SK-N-SH (cell line): ENCODE measurements at regions not wholly inside any gene's neighbourhood (a gene's known extent, or its start where the extent isn't known, plus 50 kb on each side); places are given as distances from the start of the nearest gene placed in this dataset.

Experiments used
- CTCF ChIA-PET: fragments of 300-600, 350-600 bp; formaldehyde crosslinking; extraction: SDS; loops from one replicate; lab custom pipeline; 2021; lab: Yijun Ruan, JAX
- POLR2A ChIA-PET: fragments of 350-600 bp; sonication (Branson Sonifier 250); formaldehyde crosslinking; extraction: SDS; loops from one replicate; lab custom pipeline; 2020; ENCODE audit warnings: antibody characterized with exemption, inconsistent platforms; lab: Yijun Ruan, JAX
- DNase-seq: peaks from one replicate; pipeline ENCODE4 v3.0.0; 2012
- H2AFZ ChIP-seq: fragments of 200-600 bp; sonication (generic); 2 replicates; pipeline ENCODE4 v1.8.1; 2016; ENCODE audit warnings: antibody characterized with exemption, mild to moderate bottlenecking, low read depth
- H3F3A ChIP-seq: fragments of 200-600 bp; sonication (generic); replicated peaks from 2 replicates; pipeline ENCODE3; 2016; ENCODE audit warnings: antibody characterized with exemption, mild to moderate bottlenecking; ENCODE audit not compliant: insufficient read depth
- H3K27ac ChIP-seq, 2 experiments: fragments of 200-500 bp in 1 of 2; fragments of 200-600 bp in 1 of 2; sonication (Bioruptor generic) in 1 of 2; sonication (generic), shearing (Covaris generic) in 1 of 2; 2 replicates each; pipeline versions ENCODE4 v1.5.1 to v1.6.1; 2014 to 2016; ENCODE audit warnings: low read depth in 2 of 2, inconsistent platforms in 1 of 2, low read length in 1 of 2, mild to moderate bottlenecking in 1 of 2, mixed read lengths in 1 of 2
- H3K27me3 ChIP-seq: fragments of 200-600 bp; sonication (generic), shearing (Covaris generic); 2 replicates; pipeline ENCODE4 v1.6.1; 2016; ENCODE audit warnings: mixed run types; ENCODE audit not compliant: insufficient read depth
- H3K36me3 ChIP-seq, 2 experiments: fragments of 200-500 bp in 1 of 2; fragments of 200-600 bp in 1 of 2; sonication (Bioruptor generic) in 1 of 2; sonication (generic) in 1 of 2; replicated peaks in 1 of 2; 2 replicates each; pipeline versions ENCODE3 to v1.5.1; 2014 to 2016; ENCODE audit warnings: low read length in 1 of 2, mild to moderate bottlenecking in 1 of 2; ENCODE audit not compliant: insufficient read depth in 2 of 2, control insufficient read depth in 1 of 2
- H3K4me1 ChIP-seq, 2 experiments: fragments of 200-500 bp in 1 of 2; fragments of 200-600 bp in 1 of 2; sonication (Bioruptor generic) in 1 of 2; sonication (generic), shearing (Covaris generic) in 1 of 2; 2 replicates each; pipeline versions ENCODE4 v1.5.1 to v1.6.1; 2014 to 2016; ENCODE audit warnings: low read depth in 1 of 2, low read length in 1 of 2, mixed run types in 1 of 2; ENCODE audit not compliant: insufficient read depth in 2 of 2, control insufficient read depth in 1 of 2
- H3K4me2 ChIP-seq: fragments of 200-600 bp; sonication (generic), shearing (Covaris generic); 2 replicates; pipeline ENCODE4 v1.6.1; 2017; ENCODE audit warnings: mixed run types
- H3K4me3 ChIP-seq, 2 experiments: fragments of 200-500 bp in 1 of 2; fragments of 200-600 bp in 1 of 2; sonication (Bioruptor generic) in 1 of 2; sonication (generic), shearing (Covaris generic) in 1 of 2; 2 replicates each; pipeline versions ENCODE4 v1.5.1 to v1.8.1; 2014 to 2016; ENCODE audit warnings: low read depth in 2 of 2, inconsistent platforms in 1 of 2, low read length in 1 of 2, mild to moderate bottlenecking in 1 of 2, mixed read lengths in 1 of 2, moderate library complexity in 1 of 2
- H3K79me2 ChIP-seq: fragments of 200-600 bp; sonication (generic); 2 replicates; pipeline ENCODE4 v1.8.1; 2017; ENCODE audit warnings: mild to moderate bottlenecking; ENCODE audit not compliant: insufficient read depth
- H3K9ac ChIP-seq: fragments of 200-600 bp; sonication (generic); 2 replicates; pipeline ENCODE4 v1.6.1; 2017; ENCODE audit warnings: mixed run types
- H3K9me2 ChIP-seq: fragments of 200-600 bp; sonication (generic); 2 replicates; pipeline ENCODE4 v1.6.1; 2017; ENCODE audit warnings: mixed run types
- H3K9me3 ChIP-seq: fragments of 200-600 bp; sonication (generic); 2 replicates; pipeline ENCODE4 v1.6.1; 2017; ENCODE audit warnings: mixed run types, mild to moderate bottlenecking, moderate library complexity
- H4K20me1 ChIP-seq: fragments of 200-600 bp; sonication (generic); 2 replicates; pipeline ENCODE4 v1.6.1; 2017; ENCODE audit warnings: mild to moderate bottlenecking, mixed run types; ENCODE audit not compliant: insufficient read depth
- ELF1 ChIP-seq: IDR thresholded peaks from 2 replicates; pipeline ENCODE4 v1.4.0; 2012
- EP300 ChIP-seq, 2 experiments: IDR thresholded peaks; 2 replicates each; pipeline versions ENCODE4 v1.4.0 to v1.6.1; 2012; ENCODE audit warnings: borderline replicate concordance in 1 of 2, low read depth in 1 of 2, low read length in 1 of 2
- FOSL2 ChIP-seq: IDR thresholded peaks from 2 replicates; pipeline ENCODE4 v1.4.0; 2012; ENCODE audit warnings: low read depth, mild to moderate bottlenecking, moderate library complexity, borderline replicate concordance
- FOXJ3 ChIP-seq: sonication (generic); formaldehyde crosslinking; IDR thresholded peaks from 2 replicates; pipeline ENCODE4 v1.5.1; 2020; ENCODE audit warnings: mild to moderate bottlenecking, missing genetic modification reagents
- FOXM1 ChIP-seq: IDR thresholded peaks from 2 replicates; pipeline ENCODE4 v1.4.0; 2012; ENCODE audit warnings: low read depth, mild to moderate bottlenecking
- GATA2 ChIP-seq: sonication (generic); formaldehyde crosslinking; IDR thresholded peaks from 2 replicates; pipeline ENCODE4 v1.5.0; 2020; ENCODE audit warnings: mild to moderate bottlenecking, missing genetic modification reagents
- JUND ChIP-seq: IDR thresholded peaks from 2 replicates; pipeline ENCODE4 v1.4.0; 2012
- MEF2A ChIP-seq: IDR thresholded peaks from 2 replicates; pipeline ENCODE4 v1.4.0; 2012; ENCODE audit warnings: low read depth, borderline replicate concordance
- NFIC ChIP-seq: IDR thresholded peaks from 2 replicates; pipeline ENCODE4 v1.4.0; 2012; ENCODE audit warnings: borderline replicate concordance
- POLR2AphosphoS5 ChIP-seq: IDR thresholded peaks from 2 replicates; pipeline ENCODE4 v1.6.1; 2012; ENCODE audit warnings: low read depth, low read length
- RFX5 ChIP-seq: IDR thresholded peaks from 2 replicates; pipeline ENCODE4 v1.6.1; 2012; ENCODE audit warnings: mild to moderate bottlenecking, improper control_type of control experiment, low read length
- RXRA ChIP-seq: IDR thresholded peaks from 2 replicates; pipeline ENCODE4 v1.4.0; 2012; ENCODE audit warnings: low read depth, mild to moderate bottlenecking, borderline replicate concordance
- SIN3A ChIP-seq: IDR thresholded peaks from 2 replicates; pipeline ENCODE4 v1.6.1; 2012; ENCODE audit warnings: low read depth, mild to moderate bottlenecking, low read length, moderate library complexity, borderline replicate concordance
- TCF12 ChIP-seq: IDR thresholded peaks from 2 replicates; pipeline ENCODE4 v1.4.0; 2012
- TEAD4 ChIP-seq: IDR thresholded peaks from 2 replicates; pipeline ENCODE4 v1.4.0; 2012; ENCODE audit warnings: mild to moderate bottlenecking, borderline replicate concordance; ENCODE audit not compliant: insufficient read depth
- WGBS: methylation state at CpG from one replicate; pipeline ENCODE4 v1.1.6; 2017; ENCODE audit warnings: low lambda C conversion rate; 5-methylcytosine and 5-hydroxymethylcytosine counted together
- TF ChIP-seq, protein P1 (sequence below): IDR thresholded peaks from 2 replicates; pipeline ENCODE4; 2012
- TF ChIP-seq, protein P2 (sequence below): IDR thresholded peaks from 2 replicates; pipeline ENCODE4 v1.4.0; 2012; ENCODE audit warnings: low read depth
- TF ChIP-seq, protein P3 (sequence below): fragments of 150-350 bp; IDR thresholded peaks from 2 replicates; pipeline ENCODE4 v1.6.1; 2017; ENCODE audit warnings: antibody characterized with exemption, low read length, low read depth, borderline replicate concordance

DNA sequence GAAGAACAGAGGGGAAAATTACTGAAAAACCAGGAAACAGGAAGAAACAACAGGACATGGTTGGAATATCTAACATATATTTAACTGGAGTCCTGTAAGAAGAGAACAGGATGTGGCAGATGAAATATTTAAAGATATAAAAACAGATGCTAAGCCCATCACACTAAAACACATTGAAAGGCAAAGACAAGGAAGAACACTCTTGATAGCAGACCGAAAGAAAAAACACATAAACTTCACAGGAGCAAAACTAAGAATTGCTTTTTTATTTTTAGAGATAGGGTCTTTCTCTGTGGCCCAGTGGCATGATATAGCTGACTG, 324.4 kb upstream of the ARRDC3 start:
- POLR2A ChIA-PET: no interaction called here
- Histone ChIP-seq H3K4me1 (no peaks in the 10 kb centered on the region; a peak in 2 of 4 replicates), H3K4me2 (peak overlapping the region; percentile 10; the same call in 1 of the 2 replicates), H3K79me2 (no peaks in the 10 kb centered on the region), H3K4me3 (no peak overlapping the region), H3K27me3 (no peaks in the 10 kb centered on the region), H3K9me3 (no peaks in the 10 kb centered on the region), H3K27ac (peak overlapping the region; percentile 59 to 83; a peak in 3 of 4 replicates), H3F3A (peaks cover 21% of the 10 kb centered on the region), H3K9ac (no peak overlapping the region), H3K9me2 (no peaks in the 10 kb centered on the region), H2AFZ (peak overlapping the region; percentile 1; the same call in 1 of the 2 replicates), H4K20me1 (no peaks in the 10 kb centered on the region), H3K36me3 (no peaks in the 10 kb centered on the region)
- CTCF ChIA-PET: no interaction called here
- WGBS: 47% methylated on average over 1 of the region's 1 CpG
- TF ChIP-seq, protein P1, sequence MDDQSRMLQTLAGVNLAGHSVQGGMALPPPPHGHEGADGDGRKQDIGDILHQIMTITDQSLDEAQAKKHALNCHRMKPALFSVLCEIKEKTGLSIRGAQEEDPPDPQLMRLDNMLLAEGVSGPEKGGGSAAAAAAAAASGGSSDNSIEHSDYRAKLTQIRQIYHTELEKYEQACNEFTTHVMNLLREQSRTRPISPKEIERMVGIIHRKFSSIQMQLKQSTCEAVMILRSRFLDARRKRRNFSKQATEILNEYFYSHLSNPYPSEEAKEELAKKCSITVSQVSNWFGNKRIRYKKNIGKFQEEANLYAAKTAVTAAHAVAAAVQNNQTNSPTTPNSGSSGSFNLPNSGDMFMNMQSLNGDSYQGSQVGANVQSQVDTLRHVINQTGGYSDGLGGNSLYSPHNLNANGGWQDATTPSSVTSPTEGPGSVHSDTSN: peak; percentile 84; the same call in 1 of the 2 replicates
- TF ChIP-seq ELF1 (peak; percentile 49; the same call in 1 of the 2 replicates), FOXJ3 (CRISPR knock-in tag) (no peak), TEAD4 (no peak; the same call in 1 of the 2 replicates), EP300 (IDR thresholded peaks at IDR 0.05; ENCODE audit: borderline replicate concordance in 1 of 2, low read depth in 1 of 2, low read length in 1 of 2) (peak in 1 of 2 experiments; percentile 88; a peak in 1 of 4 replicates), GATA2 (CRISPR knock-in tag) (no peak), JUND (peak; percentile 65; the same call in 1 of the 2 replicates), TCF12 (peak; percentile 96), RFX5 (no peak), SIN3A (no peak), MEF2A (no peak), RXRA (no peak)
- TF ChIP-seq, protein P2, sequence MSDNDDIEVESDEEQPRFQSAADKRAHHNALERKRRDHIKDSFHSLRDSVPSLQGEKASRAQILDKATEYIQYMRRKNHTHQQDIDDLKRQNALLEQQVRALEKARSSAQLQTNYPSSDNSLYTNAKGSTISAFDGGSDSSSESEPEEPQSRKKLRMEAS: peak; percentile 18; the same call in 1 of the 2 replicates
- no peak for DNase-seq

GRCh38 chr5:91706785-91707520, 323.8 kb upstream of the ARRDC3 start:
- no peaks in the 10 kb centered on the region for H3K9me2 ChIP-seq
- peak overlapping the region; percentile 59 to 83; a peak in 3 of 4 replicates for H3K27ac ChIP-seq
- H3K9me3 ChIP-seq: no peaks in the 10 kb centered on the region
- CTCF ChIA-PET: no interaction called here
- peak overlapping the region; percentile 1; the same call in 1 of the 2 replicates for H2AFZ ChIP-seq
- DNase-seq: no peak
- WGBS: 3% methylated on average over 1 of the region's 1 CpG
- H3F3A ChIP-seq: peaks cover 17% of the 10 kb centered on the region
- H3K27me3 ChIP-seq: no peaks in the 10 kb centered on the region
- POLR2A ChIA-PET: interaction anchor here (0.6 kb wide), 1 partner anchor 1877 kb away, joined by 3 read pairs; no protein-coding TSS in a partner anchor
- no peaks in the 10 kb centered on the region for H4K20me1 ChIP-seq
- no peak for TF ChIP-seq FOXJ3 (CRISPR knock-in tag)
- TF ChIP-seq, protein P3, sequence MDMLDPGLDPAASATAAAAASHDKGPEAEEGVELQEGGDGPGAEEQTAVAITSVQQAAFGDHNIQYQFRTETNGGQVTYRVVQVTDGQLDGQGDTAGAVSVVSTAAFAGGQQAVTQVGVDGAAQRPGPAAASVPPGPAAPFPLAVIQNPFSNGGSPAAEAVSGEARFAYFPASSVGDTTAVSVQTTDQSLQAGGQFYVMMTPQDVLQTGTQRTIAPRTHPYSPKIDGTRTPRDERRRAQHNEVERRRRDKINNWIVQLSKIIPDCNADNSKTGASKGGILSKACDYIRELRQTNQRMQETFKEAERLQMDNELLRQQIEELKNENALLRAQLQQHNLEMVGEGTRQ: no peak
- TF ChIP-seq FOSL2: peak; percentile 49; the same call in 1 of the 2 replicates
- TF ChIP-seq, protein P1: peak; percentile 76
- TF ChIP-seq NFIC: peak; percentile 84
- 0 out of 2 replicates have a peak, but pooled peaks have one; percentile 72 for TF ChIP-seq TEAD4
- no peak for TF ChIP-seq GATA2 (CRISPR knock-in tag)
- TF ChIP-seq JUND: peak; percentile 22; the same call in 1 of the 2 replicates
- 0 out of 2 replicates have a peak, but pooled peaks have one; percentile 51 for TF ChIP-seq SIN3A
- peak; percentile 68; the same call in 1 of the 2 replicates for TF ChIP-seq POLR2AphosphoS5
- peak; percentile 84; the same call in 1 of the 2 replicates for TF ChIP-seq FOXM1
- peak; percentile 72 for TF ChIP-seq RXRA
- TF ChIP-seq, all 33 proteins: peak for 9
- no peaks in the 10 kb centered on the region for H3K79me2 ChIP-seq
- no peak overlapping the region for H3K4me3 ChIP-seq
- peak overlapping the region; percentile 10; the same call in 1 of the 2 replicates for H3K4me2 ChIP-seq
- H3K36me3 ChIP-seq: no peaks in the 10 kb centered on the region
- no peak overlapping the region for H3K9ac ChIP-seq
- H3K4me1 ChIP-seq: no peaks in the 10 kb centered on the region
